Keratinocyte (primary cell): ENCODE measurements at regions not wholly inside any gene's neighbourhood (a gene's known extent, or its start where the extent isn't known, plus 50 kb on each side); places are given as distances from the start of the nearest gene placed in this dataset.

Source experiments
- DNase-seq: peaks from one replicate; pipeline ENCODE4 v3.0.0-alpha.2; 2011; ENCODE audit warnings: low read depth, missing footprints, low spot score
- FAIRE-seq: peaks from 2 replicates; lab custom pipeline; 2011; peaks lifted over from hg19 to GRCh38; lab: Jason Lieb, UNC
- H2AFZ ChIP-seq: 2 replicates; pipeline ENCODE4 v1.6.0; 2012; ENCODE audit warnings: low read length, control low read depth, inconsistent platforms; ENCODE audit not compliant: control insufficient read depth
- H3K27ac ChIP-seq: 2 replicates; pipeline ENCODE4 v1.5.1; 2011; ENCODE audit warnings: low read length; ENCODE audit not compliant: control insufficient read depth, insufficient read depth
- H3K27me3 ChIP-seq: 3 replicates; pipeline ENCODE4 v1.6.0; 2011; ENCODE audit warnings: low read length; ENCODE audit not compliant: control insufficient read depth, insufficient read depth; ENCODE audit errors: extremely low read depth
- H3K36me3 ChIP-seq, 2 experiments: 2 replicates in 1 of 2; 3 replicates in 1 of 2; pipeline ENCODE4 v1.5.1; 2011; ENCODE audit warnings: low read length in 2 of 2, mild to moderate bottlenecking in 1 of 2; ENCODE audit not compliant: control insufficient read depth in 2 of 2, insufficient read depth in 2 of 2; ENCODE audit errors: extremely low read depth in 1 of 2
- H3K4me1 ChIP-seq: 3 replicates; pipeline ENCODE4 v1.5.1; 2011; ENCODE audit warnings: low read length; ENCODE audit not compliant: control insufficient read depth, insufficient read depth; ENCODE audit errors: extremely low read depth
- H3K4me2 ChIP-seq: 3 replicates; pipeline ENCODE4 v1.6.0; 2011; ENCODE audit warnings: low read depth, low read length; ENCODE audit not compliant: control insufficient read depth, insufficient read depth; ENCODE audit errors: extremely low read depth
- H3K4me3 ChIP-seq, 3 experiments: fragments of 200-600 bp in 1 of 3; sonication (generic) in 1 of 3; 2 replicates in 2 of 3; 3 replicates in 1 of 3; pipeline ENCODE4 v1.5.1; 2011 to 2016; ENCODE audit warnings: low read length in 3 of 3, mild to moderate bottlenecking in 3 of 3, control low read depth in 2 of 3, inconsistent platforms in 1 of 3, low read depth in 1 of 3, mixed read lengths in 1 of 3, mixed run types in 1 of 3, moderate library complexity in 1 of 3; ENCODE audit not compliant: control insufficient read depth in 2 of 3, insufficient read depth in 2 of 3; ENCODE audit errors: extremely low read depth in 1 of 3
- H3K79me2 ChIP-seq: 2 replicates; pipeline ENCODE4 v1.6.0; 2012; ENCODE audit warnings: low read length; ENCODE audit not compliant: control insufficient read depth, insufficient read depth
- H3K9ac ChIP-seq: 3 replicates; pipeline ENCODE4 v1.6.0; 2011; ENCODE audit warnings: low read length; ENCODE audit not compliant: control insufficient read depth, insufficient read depth; ENCODE audit errors: extremely low read depth
- H3K9me1 ChIP-seq: 3 replicates; pipeline ENCODE4 v1.6.0; 2011; ENCODE audit warnings: low read length; ENCODE audit not compliant: control insufficient read depth, insufficient read depth; ENCODE audit errors: extremely low read depth
- H3K9me3 ChIP-seq: 2 replicates; pipeline ENCODE4 v1.5.1; 2012; ENCODE audit warnings: low read depth, low read length; ENCODE audit not compliant: control insufficient read depth
- H4K20me1 ChIP-seq: 3 replicates; pipeline ENCODE4 v1.6.0; 2011; ENCODE audit warnings: low read length; ENCODE audit not compliant: control insufficient read depth, insufficient read depth; ENCODE audit errors: extremely low read depth
- CTCF ChIP-seq, 3 experiments: IDR thresholded peaks in 1 of 3; conservative IDR thresholded peaks in 1 of 3; optimal IDR thresholded peaks in 1 of 3; 2 replicates in 2 of 3; 3 replicates in 1 of 3; pipeline versions ENCODE3 to v1.5.1; 2011; ENCODE audit warnings: low read length in 3 of 3, mild to moderate bottlenecking in 3 of 3, moderate library complexity in 2 of 3, control low read depth in 1 of 3, inconsistent platforms in 1 of 3; ENCODE audit not compliant: insufficient read depth in 2 of 3; ENCODE audit errors: extremely low read depth in 1 of 3
- EZH2 ChIP-seq: IDR thresholded peaks from one replicate; pipeline ENCODE4 v1.6.1; 2012; ENCODE audit warnings: inconsistent platforms, mild to moderate bottlenecking, low read length, moderate library complexity
- dilution Hi-C: fragments of 300-500 bp; cut with MboI; formaldehyde crosslinking; loops from one replicate; pipeline ENCODE4 v1.7.0; 2020; ENCODE audit warnings: low sequenced_read_pairs; ENCODE audit not compliant: extremely low pct_ligation_motif_present

DNA sequence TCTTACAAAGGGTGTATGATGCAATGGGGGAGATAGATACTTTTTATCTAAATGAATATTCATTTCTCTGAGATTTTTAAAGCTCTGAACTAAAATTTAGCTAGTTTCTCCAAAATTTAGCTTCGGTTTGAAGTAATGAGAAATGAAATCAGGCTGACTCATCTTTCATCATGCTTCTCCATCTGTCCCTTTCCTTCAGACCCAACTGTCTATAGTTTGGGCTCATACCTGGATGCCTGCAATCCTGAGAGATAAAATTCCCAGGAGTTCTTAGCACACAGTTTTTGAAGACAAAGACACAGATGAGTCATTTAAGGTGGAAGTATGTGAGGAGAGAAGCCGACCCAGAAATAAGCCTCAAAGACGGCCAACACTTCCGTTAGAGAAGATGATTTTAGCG is 336.4 kb upstream of the CDH20 start:
- Histone ChIP-seq H3K36me3 (no peaks in the 10 kb centered on the region), H3K27me3 (no peaks in the 10 kb centered on the region), H3K9me3 (no peaks in the 10 kb centered on the region), H3K9me1 (no peaks in the 10 kb centered on the region), H4K20me1 (no peaks in the 10 kb centered on the region), H3K79me2 (no peaks in the 10 kb centered on the region), H3K27ac (no peak overlapping the region), H2AFZ (no peak overlapping the region), H3K4me2 (no peak overlapping the region), H3K4me3 (no peak overlapping the region), H3K9ac (no peak overlapping the region), H3K4me1 (no peaks in the 10 kb centered on the region)
- dilution Hi-C loops: no loop called here
- TF ChIP-seq EZH2: no peak
- TF ChIP-seq CTCF (optimal IDR thresholded peaks at IDR 0.05 in 1 of 3, IDR thresholded peaks at IDR 0.05 in 1 of 3, conservative IDR thresholded peaks at IDR 0.05 in 1 of 3; ENCODE audit: extremely low read depth in 1 of 3, insufficient read depth in 2 of 3, low read length in 3 of 3): no peak
- no peak for DNase-seq
- no peak for FAIRE-seq

DNA sequence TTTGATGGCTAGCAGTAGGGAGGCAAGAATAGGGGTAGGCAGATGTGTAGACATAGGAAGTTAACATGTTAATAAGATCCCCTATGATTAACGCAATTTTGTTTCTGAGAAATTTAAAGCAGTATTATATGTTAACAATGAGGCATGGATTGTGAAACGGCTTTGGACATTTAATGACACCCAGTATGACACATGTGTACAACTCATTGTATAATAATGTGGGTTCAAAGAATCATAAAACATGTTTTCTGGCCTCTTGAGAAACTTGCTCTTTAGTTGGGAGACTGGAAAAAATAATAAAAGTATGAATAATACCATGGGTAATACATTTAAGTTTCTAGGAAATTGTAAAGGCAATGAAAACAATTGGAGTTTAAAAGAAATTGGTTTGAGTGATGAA is 332.1 kb upstream of the CDH20 start:
- no peak for DNase-seq

More for the DNA sequence above, 332.1 kb upstream of the CDH20 start:
- TF ChIP-seq CTCF (optimal IDR thresholded peaks at IDR 0.05 in 1 of 3, IDR thresholded peaks at IDR 0.05 in 1 of 3, conservative IDR thresholded peaks at IDR 0.05 in 1 of 3; ENCODE audit: extremely low read depth in 1 of 3, insufficient read depth in 2 of 3, low read length in 3 of 3) (no peak), EZH2 (no peak)
- H3K4me1 ChIP-seq: no peaks in the 10 kb centered on the region
- no peaks in the 10 kb centered on the region for H4K20me1 ChIP-seq
- no peak overlapping the region for H3K9ac ChIP-seq
- H3K79me2 ChIP-seq: no peaks in the 10 kb centered on the region
- FAIRE-seq: no peak
- H3K27me3 ChIP-seq: no peaks in the 10 kb centered on the region
- no peaks in the 10 kb centered on the region for H3K36me3 ChIP-seq
- no peak overlapping the region for H3K4me2 ChIP-seq
- H3K9me1 ChIP-seq: no peaks in the 10 kb centered on the region
- dilution Hi-C loops: no loop called here
- no peak overlapping the region for H3K4me3 ChIP-seq
- H3K9me3 ChIP-seq: no peaks in the 10 kb centered on the region
- no peak overlapping the region for H3K27ac ChIP-seq
- no peak overlapping the region for H2AFZ ChIP-seq
